A549 (cell line): ENCODE measurements at regions not wholly inside any gene's neighbourhood (a gene's known extent, or its start where the extent isn't known, plus 50 kb on each side); places are given as distances from the start of the nearest gene placed in this dataset.

Experiments used
- ATAC-seq, 2 experiments: fragments of 200-7000 bp in 1 of 2; fragments of >200 bp in 1 of 2; cut with Nextera tagmentation in 1 of 2; cut with Tn5 transposase in 1 of 2; 3 replicates each; pipeline versions ENCODE4 v1.8.0 to v1.9.1; 2018 to 2020; ENCODE audit warnings: mild to moderate bottlenecking in 1 of 2, moderate library complexity in 1 of 2
- CTCF ChIA-PET: fragments of 300-600 bp; sonication (Branson Sonifier 250); formaldehyde crosslinking; extraction: SDS; loops from one replicate; lab custom pipeline; 2021; ENCODE audit warnings: antibody characterized with exemption, inconsistent platforms; lab: Yijun Ruan, JAX
- POLR2A ChIA-PET: fragments of 350-600 bp; formaldehyde crosslinking; extraction: SDS; loops from one replicate; lab custom pipeline; 2021; ENCODE audit warnings: antibody characterized with exemption, inconsistent platforms; lab: Yijun Ruan, JAX
- DNase-seq, 2 experiments: peaks; one replicate each; pipeline versions ENCODE4 v3.0.0 to v3.0.0-alpha.2; 2011 to 2016; ENCODE audit warnings: low read depth in 1 of 2, low spot score in 1 of 2
- FAIRE-seq: peaks from 2 replicates; lab custom pipeline; 2011; peaks lifted over from hg19 to GRCh38; lab: Jason Lieb, UNC
- H3K27ac ChIP-seq, 2 experiments: fragments of >200 bp; sonication (Bioruptor Twin); formaldehyde crosslinking; 3 replicates each; pipeline ENCODE4 v1.5.1; 2016 to 2017
- H3K4me1 ChIP-seq: fragments of >200 bp; sonication (Bioruptor Twin); formaldehyde crosslinking; 3 replicates; pipeline ENCODE4 v1.6.1; 2016
- H3K4me2 ChIP-seq: fragments of >200 bp; sonication (Bioruptor Twin); formaldehyde crosslinking; 3 replicates; pipeline ENCODE4 v1.6.1; 2016
- H3K4me3 ChIP-seq: fragments of >200 bp; sonication (Bioruptor Twin); formaldehyde crosslinking; 3 replicates; pipeline ENCODE4 v1.5.1; 2016
- H3K9me3 ChIP-seq: fragments of >200 bp; sonication (Bioruptor Twin); formaldehyde crosslinking; 3 replicates; pipeline ENCODE4 v1.6.1; 2016
- ATOH8 ChIP-seq: fragments of 250-450 bp; sonication (Bioruptor Pico); IDR thresholded peaks from 2 replicates; pipeline ENCODE4 v1.5.0; 2020; ENCODE audit warnings: low read depth, mild to moderate bottlenecking, moderate library complexity
- BHLHE40 ChIP-seq: IDR thresholded peaks from 2 replicates; pipeline ENCODE4 v1.6.1; 2012; ENCODE audit warnings: low read depth, low read length, inconsistent platforms
- CBX2 ChIP-seq: fragments of 200-600 bp; sonication (generic); IDR thresholded peaks from 2 replicates; pipeline ENCODE4 v1.6.1; 2016; ENCODE audit warnings: low read depth, mild to moderate bottlenecking, borderline replicate concordance
- CBX8 ChIP-seq: fragments of 200-600 bp; sonication (generic); IDR thresholded peaks from 2 replicates; pipeline ENCODE4 v1.6.1; 2016
- CEBPB ChIP-seq, 2 experiments: fragments of >200 bp in 1 of 2; sonication (Bioruptor Twin) in 1 of 2; formaldehyde crosslinking in 1 of 2; IDR thresholded peaks; 2 replicates each; pipeline ENCODE4 v1.6.1; 2012 to 2016
- CHD2 ChIP-seq: fragments of 150-350 bp; IDR thresholded peaks from 2 replicates; pipeline ENCODE4 v1.6.1; 2014; ENCODE audit warnings: low read length; ENCODE audit not compliant: partially characterized antibody
- CHD4 ChIP-seq: fragments of 200-600 bp; sonication (generic); IDR thresholded peaks from 2 replicates; pipeline ENCODE4 v1.6.1; 2016; ENCODE audit warnings: antibody characterized with exemption, mild to moderate bottlenecking, borderline replicate concordance
- CTCF ChIP-seq: fragments of >200 bp; sonication (Bioruptor Twin); formaldehyde crosslinking; IDR thresholded peaks from 3 replicates; pipeline ENCODE4 v1.5.1; 2016
- EHMT2 ChIP-seq: fragments of 200-600 bp; sonication (generic); IDR thresholded peaks from 2 replicates; pipeline ENCODE4 v1.6.1; 2016; ENCODE audit warnings: antibody characterized with exemption, low read depth, mild to moderate bottlenecking, moderate library complexity
- ESRRA ChIP-seq: fragments of 150-350 bp; IDR thresholded peaks from 2 replicates; pipeline ENCODE4 v1.6.1; 2014; ENCODE audit warnings: mild to moderate bottlenecking, low read length, borderline replicate concordance
- FOSB ChIP-seq: fragments of 250-450 bp; sonication (Bioruptor Pico); IDR thresholded peaks from 2 replicates; pipeline ENCODE4 v1.5.0; 2020; ENCODE audit warnings: mild to moderate bottlenecking, moderate library complexity
- FOSL2 ChIP-seq, 2 experiments: fragments of 450-650 bp in 1 of 2; fragments of >200 bp in 1 of 2; sonication (Bioruptor Twin) in 1 of 2; formaldehyde crosslinking; IDR thresholded peaks; 2 replicates each; pipeline versions ENCODE4 v1.5.0 to v1.6.1; 2016 to 2020; ENCODE audit warnings: mild to moderate bottlenecking in 1 of 2, moderate library complexity in 1 of 2
- FOXS1 ChIP-seq: fragments of 250-450 bp; sonication (Bioruptor Pico); IDR thresholded peaks from 2 replicates; pipeline ENCODE4 v1.5.0; 2020; ENCODE audit warnings: mild to moderate bottlenecking, moderate library complexity
- HEYL ChIP-seq: fragments of 250-450 bp; sonication (Bioruptor Pico); IDR thresholded peaks from 2 replicates; pipeline ENCODE4 v1.8.0; 2021; ENCODE audit warnings: mild to moderate bottlenecking, moderate library complexity
- HMGXB4 ChIP-seq: fragments of 250-450 bp; sonication (Bioruptor Pico); IDR thresholded peaks from 2 replicates; pipeline ENCODE4 v1.5.0; 2021; ENCODE audit warnings: mild to moderate bottlenecking, moderate library complexity, borderline replicate concordance
- HOXB13 ChIP-seq: fragments of 250-450 bp; sonication (Bioruptor Pico); IDR thresholded peaks from 2 replicates; pipeline ENCODE4 v1.5.0; 2020; ENCODE audit warnings: low read depth, mild to moderate bottlenecking, moderate library complexity
- JUNB ChIP-seq: fragments of >200 bp; sonication (Bioruptor Twin); formaldehyde crosslinking; IDR thresholded peaks from 2 replicates; pipeline ENCODE4 v1.6.1; 2016
- KDM5A ChIP-seq: fragments of 200-600 bp; sonication (generic); IDR thresholded peaks from 2 replicates; pipeline ENCODE4 v1.6.1; 2016; ENCODE audit warnings: antibody characterized with exemption, mild to moderate bottlenecking
- POLR2A ChIP-seq: IDR thresholded peaks from 2 replicates; pipeline ENCODE4 v1.6.1; 2012; ENCODE audit warnings: mild to moderate bottlenecking, low read length
- RARB ChIP-seq: fragments of 250-450 bp; sonication (Bioruptor Pico); IDR thresholded peaks from 2 replicates; pipeline ENCODE4 v1.8.0; 2021; ENCODE audit warnings: mild to moderate bottlenecking, moderate library complexity
- RCOR1 ChIP-seq: fragments of 150-350 bp; IDR thresholded peaks from 2 replicates; pipeline ENCODE4 v1.6.1; 2014; ENCODE audit warnings: antibody characterized with exemption, low read length, low read depth
- RFX5 ChIP-seq: fragments of 450-650 bp; IDR thresholded peaks from 2 replicates; pipeline ENCODE4 v1.7.1; 2014; ENCODE audit warnings: antibody characterized with exemption, mild to moderate bottlenecking, moderate library complexity
- RNF2 ChIP-seq: fragments of 200-600 bp; sonication (generic); IDR thresholded peaks from 2 replicates; pipeline ENCODE4 v1.6.1; 2016; ENCODE audit warnings: low read depth, mild to moderate bottlenecking, antibody characterized with exemption, moderate library complexity, borderline replicate concordance
- SREBF2 ChIP-seq: fragments of 450-650 bp; IDR thresholded peaks from 2 replicates; pipeline ENCODE4 v1.6.1; 2014; ENCODE audit warnings: mild to moderate bottlenecking, moderate library complexity
- WGBS: methylation state at CpG from one replicate; pipeline ENCODE4 v1.1.6; 2017; ENCODE audit errors: missing lambda C conversion rate; 5-methylcytosine and 5-hydroxymethylcytosine counted together
- TF ChIP-seq, protein P1 (sequence below): fragments of 150-350 bp; IDR thresholded peaks from 2 replicates; pipeline ENCODE4 v1.6.1; 2014; ENCODE audit warnings: low read depth, mild to moderate bottlenecking, low read length

GRCh38 chr4:61070269-61070668 is 129.9 kb upstream of the ADGRL3 start:
- CTCF ChIA-PET, result no interaction called here

DNA sequence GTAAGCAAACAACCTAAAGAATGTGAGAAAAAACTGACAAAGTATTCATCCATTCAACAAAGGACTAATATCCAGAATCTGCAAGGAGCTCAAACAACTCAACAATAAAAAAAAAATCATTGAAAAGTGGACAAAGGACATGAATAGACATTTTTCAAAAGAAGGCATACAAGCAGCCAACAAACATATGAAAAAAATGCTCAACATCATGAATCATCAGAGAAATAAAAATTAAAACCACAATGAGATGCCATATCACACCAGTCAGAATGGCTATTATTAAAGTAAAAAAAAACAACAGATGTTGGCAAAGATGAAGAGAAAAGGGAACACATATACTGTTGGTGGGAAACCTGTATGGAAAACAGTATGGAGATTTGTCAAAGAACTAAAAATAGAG is 120.7 kb upstream of the ADGRL3 start:
- CTCF ChIA-PET, result no interaction called here
- ATAC-seq (no peak), DNase-seq (no peak)
- Histone ChIP-seq H3K9me3 (no peaks in the 10 kb centered on the region), H3K4me2 (no peak overlapping the region), H3K27ac (no peak overlapping the region), H3K4me3 (no peak overlapping the region), H3K4me1 (no peaks in the 10 kb centered on the region)
- POLR2A ChIA-PET, result no interaction called here
- TF ChIP-seq ATOH8 (CRISPR knock-in tag), result no peak
- TF ChIP-seq, all 56 proteins: peak for 0
- FAIRE-seq, result no peak

More at GRCh38 chr4:61070269-61070668, 129.9 kb upstream of the ADGRL3 start:
- H3K4me3 ChIP-seq, result no peak overlapping the region
- FAIRE-seq (no peak), DNase-seq (no peak), ATAC-seq (no peak)
- no peak overlapping the region for H3K4me2 ChIP-seq
- WGBS, result 11% methylated on average over 3 of the region's 3 CpGs
- H3K4me1 ChIP-seq, result no peaks in the 10 kb centered on the region
- POLR2A ChIA-PET, result no interaction called here
- TF ChIP-seq POLR2A, result no peak
- no peak for TF ChIP-seq FOXS1 (CRISPR knock-in tag)
- no peak for TF ChIP-seq CBX2
- TF ChIP-seq HMGXB4 (CRISPR knock-in tag), result no peak
- no peak for TF ChIP-seq CHD2
- no peak for TF ChIP-seq CBX8
- no peak for TF ChIP-seq CTCF
- TF ChIP-seq JUNB, result no peak
- TF ChIP-seq BHLHE40, result no peak
- no peak for TF ChIP-seq FOSL2 (IDR thresholded peaks at IDR 0.05)
- TF ChIP-seq FOSL2 (CRISPR knock-in tag; IDR thresholded peaks at IDR 0.05), result no peak
- TF ChIP-seq RCOR1, result no peak
- no peak for TF ChIP-seq SREBF2
- no peaks in the 10 kb centered on the region for H3K9me3 ChIP-seq
- H3K27ac ChIP-seq, result no peak overlapping the region

- H3K9me3 ChIP-seq, result no peaks in the 10 kb centered on the region
These were observed 120.2 kb upstream of the ADGRL3 start for GRCh38 chr4:61079976-61080375.

More at GRCh38 chr4:61079976-61080375, 120.2 kb upstream of the ADGRL3 start:
- H3K4me3 ChIP-seq, result no peak overlapping the region
- FAIRE-seq (no peak), ATAC-seq (no peak), DNase-seq (no peak)
- no peaks in the 10 kb centered on the region for H3K4me1 ChIP-seq
- H3K27ac ChIP-seq, result no peak overlapping the region
- CTCF ChIA-PET, result no interaction called here
- TF ChIP-seq RFX5 (no peak), CTCF (no peak), CEBPB (IDR thresholded peaks at IDR 0.05) (no peak), RCOR1 (no peak), ESRRA (no peak), RNF2 (no peak), BHLHE40 (no peak), RARB (no peak), HEYL (CRISPR knock-in tag) (no peak), EHMT2 (no peak), FOSB (no peak), HOXB13 (CRISPR knock-in tag) (no peak), CHD4 (no peak), KDM5A (no peak), POLR2A (no peak), CBX8 (no peak), JUNB (no peak)
- TF ChIP-seq, protein P1, sequence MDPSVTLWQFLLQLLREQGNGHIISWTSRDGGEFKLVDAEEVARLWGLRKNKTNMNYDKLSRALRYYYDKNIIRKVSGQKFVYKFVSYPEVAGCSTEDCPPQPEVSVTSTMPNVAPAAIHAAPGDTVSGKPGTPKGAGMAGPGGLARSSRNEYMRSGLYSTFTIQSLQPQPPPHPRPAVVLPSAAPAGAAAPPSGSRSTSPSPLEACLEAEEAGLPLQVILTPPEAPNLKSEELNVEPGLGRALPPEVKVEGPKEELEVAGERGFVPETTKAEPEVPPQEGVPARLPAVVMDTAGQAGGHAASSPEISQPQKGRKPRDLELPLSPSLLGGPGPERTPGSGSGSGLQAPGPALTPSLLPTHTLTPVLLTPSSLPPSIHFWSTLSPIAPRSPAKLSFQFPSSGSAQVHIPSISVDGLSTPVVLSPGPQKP, result no peak
- H3K4me2 ChIP-seq, result no peak overlapping the region
- POLR2A ChIA-PET, result no interaction called here
- 0% methylated on average over 2 of the region's 2 CpGs for WGBS
